Mesenchymal stem cell (in vitro differentiated cells and primary cell): ENCODE measurements at regions not wholly inside any gene's neighbourhood (a gene's known extent, or its start where the extent isn't known, plus 50 kb on each side); places are given as distances from the start of the nearest gene placed in this dataset.

Experiments used
- DNase-seq: peaks from one replicate; pipeline ENCODE4 v3.0.0-alpha.2; 2013
- H2AFZ ChIP-seq: one replicate; pipeline ENCODE4 v1.6.1; 2013; ENCODE audit warnings: low read depth, mild to moderate bottlenecking, control low read depth, inconsistent platforms, low read length, moderate library complexity
- H2AK5ac ChIP-seq: 2 replicates; pipeline ENCODE4 v1.6.1; 2013; ENCODE audit warnings: low read length, moderate library complexity, mild to moderate bottlenecking, inconsistent platforms; ENCODE audit not compliant: severe bottlenecking
- H2BK120ac ChIP-seq: one replicate; pipeline ENCODE4 v1.6.1; 2013; ENCODE audit warnings: low read depth, mild to moderate bottlenecking, inconsistent platforms, low read length, moderate library complexity
- H2BK12ac ChIP-seq, 2 experiments: one replicate each; pipeline ENCODE4 v1.6.1; 2013; ENCODE audit warnings: inconsistent platforms in 2 of 2, low read length in 2 of 2, mild to moderate bottlenecking in 2 of 2, moderate library complexity in 2 of 2, control low read depth in 1 of 2
- H2BK15ac ChIP-seq: one replicate; pipeline ENCODE4 v1.6.1; 2013; ENCODE audit warnings: mild to moderate bottlenecking, low read depth, inconsistent platforms; ENCODE audit not compliant: poor library complexity, severe bottlenecking
- H2BK5ac ChIP-seq: 2 replicates; pipeline ENCODE4 v1.6.1; 2013; ENCODE audit warnings: low read depth, mild to moderate bottlenecking, low read length, control low read depth, inconsistent platforms; ENCODE audit not compliant: poor library complexity, severe bottlenecking
- H3K14ac ChIP-seq, 2 experiments: one replicate each; pipeline ENCODE4 v1.6.1; 2013; ENCODE audit warnings: inconsistent platforms in 2 of 2, low read length in 2 of 2, control low read depth in 1 of 2, mild to moderate bottlenecking in 1 of 2, moderate library complexity in 1 of 2
- H3K18ac ChIP-seq, 2 experiments: one replicate each; pipeline ENCODE4 v1.6.1; 2013; ENCODE audit warnings: inconsistent platforms in 2 of 2, low read length in 2 of 2, control low read depth in 1 of 2, low read depth in 1 of 2, mild to moderate bottlenecking in 1 of 2
- H3K23ac ChIP-seq, 2 experiments: one replicate each; pipeline ENCODE4 v1.6.1; 2013; ENCODE audit warnings: inconsistent platforms in 2 of 2, low read length in 2 of 2, mild to moderate bottlenecking in 2 of 2, moderate library complexity in 2 of 2, control low read depth in 1 of 2
- H3K27ac ChIP-seq: 2 replicates; pipeline ENCODE4 v1.5.1; 2013; ENCODE audit warnings: mild to moderate bottlenecking, moderate library complexity, low read length, control low read depth, inconsistent platforms; ENCODE audit not compliant: poor library complexity, severe bottlenecking
- H3K27me3 ChIP-seq, 2 experiments: 2 replicates each; pipeline versions ENCODE4 v1.6.1 to v1.7.0; 2013; ENCODE audit warnings: low read length in 2 of 2, mild to moderate bottlenecking in 2 of 2, moderate library complexity in 2 of 2, control low read depth in 1 of 2, inconsistent platforms in 1 of 2; ENCODE audit not compliant: control insufficient read depth in 1 of 2, insufficient read depth in 1 of 2
- H3K36me3 ChIP-seq, 2 experiments: 2 replicates each; pipeline versions ENCODE4 v1.6.1 to v1.7.0; 2013; ENCODE audit warnings: low read length in 2 of 2, control low read depth in 1 of 2, inconsistent platforms in 1 of 2, low read depth in 1 of 2, mild to moderate bottlenecking in 1 of 2; ENCODE audit not compliant: insufficient read depth in 2 of 2, control insufficient read depth in 1 of 2
- H3K4ac ChIP-seq, 2 experiments: one replicate each; pipeline ENCODE4 v1.6.1; 2013; ENCODE audit warnings: inconsistent platforms in 2 of 2, low read length in 2 of 2, mild to moderate bottlenecking in 2 of 2, moderate library complexity in 2 of 2, control low read depth in 1 of 2, low read depth in 1 of 2
- H3K4me1 ChIP-seq: 2 replicates; pipeline ENCODE4 v1.6.1; 2013; ENCODE audit warnings: low read depth, low read length, control low read depth; ENCODE audit not compliant: control insufficient read depth, insufficient read depth
- H3K4me2 ChIP-seq: 2 replicates; pipeline ENCODE4 v1.6.1; 2013; ENCODE audit warnings: low read length, mild to moderate bottlenecking, inconsistent platforms; ENCODE audit not compliant: poor library complexity, severe bottlenecking
- H3K4me3 ChIP-seq, 2 experiments: 2 replicates each; pipeline versions ENCODE4 v1.5.1 to v1.7.0; 2013; ENCODE audit warnings: low read length in 2 of 2, mild to moderate bottlenecking in 2 of 2, control low read depth in 1 of 2, low read depth in 1 of 2; ENCODE audit not compliant: insufficient read depth in 1 of 2
- H3K79me1 ChIP-seq: replicated peaks from 2 replicates; pipeline ENCODE4 v1.6.1; 2013; ENCODE audit warnings: mild to moderate bottlenecking, control low read depth, low read length, inconsistent platforms; ENCODE audit not compliant: poor library complexity, severe bottlenecking
- H3K9ac ChIP-seq: 2 replicates; pipeline ENCODE4 v1.7.0; 2013; ENCODE audit warnings: mild to moderate bottlenecking, low read length, moderate library complexity
- H3K9me3 ChIP-seq: 2 replicates; pipeline ENCODE4 v1.7.0; 2013; ENCODE audit warnings: mild to moderate bottlenecking, low read length; ENCODE audit not compliant: control insufficient read depth
- H4K8ac ChIP-seq: one replicate; pipeline ENCODE4 v1.6.1; 2013; ENCODE audit warnings: inconsistent platforms, mild to moderate bottlenecking, low read length, moderate library complexity
- H4K91ac ChIP-seq: one replicate; pipeline ENCODE4 v1.6.1; 2013; ENCODE audit warnings: mild to moderate bottlenecking, low read length, inconsistent platforms
- WGBS: methylation state at CpG from one replicate; pipeline ENCODE4 v1.1.7; 2013; ENCODE audit warnings: mixed read lengths; 5-methylcytosine and 5-hydroxymethylcytosine counted together

- Histone ChIP-seq H3K27ac (no peak overlapping the region), H3K14ac (no peak overlapping the region), H4K8ac (no peak overlapping the region), H3K23ac (no peak overlapping the region), H3K79me1 (no peaks in the 10 kb centered on the region), H2BK12ac (no peak overlapping the region), H2BK5ac (no peak overlapping the region), H2BK15ac (no peak overlapping the region), H3K27me3 (peaks cover 11 to 20% of the 10 kb centered on the region in 2 experiments), H3K4me3 (peak overlapping the region in 1 of 2 experiments; percentile 73), H4K91ac (no peak overlapping the region), H2AFZ (no peak overlapping the region), H3K36me3 (no peaks in the 10 kb centered on the region), H3K4me1 (no peaks in the 10 kb centered on the region), H3K9me3 (no peaks in the 10 kb centered on the region), H2AK5ac (no peak overlapping the region), H3K9ac (peak overlapping the region; percentile 61), H3K4ac (no peak overlapping the region), H2BK120ac (no peak overlapping the region), H3K18ac (no peak overlapping the region), H3K4me2 (peak overlapping the region; percentile 22)
- DNase-seq = peak; percentile 60
- WGBS = 58% methylated on average over 22 of the region's 22 CpGs
Observed at GRCh38 chr11:32172848-32173834, 82.3 kb downstream of the RCN1 start.

- H2AFZ ChIP-seq = no peak overlapping the region
Observed at GRCh38 chr11:32173977-32174376, 83.1 kb downstream of the RCN1 start.

DNA sequence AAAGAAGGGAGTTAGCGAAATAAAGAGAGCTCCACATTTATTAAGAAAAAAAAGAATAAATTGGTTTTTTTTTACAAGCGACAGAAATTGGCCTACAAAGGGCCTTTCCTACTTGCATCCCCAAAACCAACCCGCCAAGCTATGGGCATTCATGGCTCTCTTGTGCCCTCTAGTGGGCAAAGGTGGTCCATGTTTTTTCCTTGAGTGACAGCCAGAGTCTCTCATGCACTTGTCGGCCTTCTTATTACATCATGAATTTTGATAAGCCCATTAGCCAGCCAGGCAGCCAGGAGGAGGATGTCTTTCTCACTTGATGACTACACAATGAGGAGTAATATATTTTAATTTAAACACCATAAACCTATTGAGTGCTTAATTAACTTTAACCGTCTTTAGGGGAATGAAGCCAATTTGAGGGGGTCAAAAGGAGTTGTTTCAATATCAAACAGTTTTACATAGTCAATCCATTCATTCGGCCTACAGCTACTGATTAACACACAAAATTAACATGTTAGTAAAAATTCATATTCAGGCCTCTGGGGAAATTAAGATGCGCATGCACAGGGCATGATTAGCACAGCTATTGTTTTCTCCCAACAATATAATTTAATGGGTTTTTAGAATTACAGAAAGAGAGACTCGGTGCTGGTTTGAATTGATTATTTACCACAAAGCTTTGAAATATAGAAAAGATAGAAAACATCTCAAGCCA, 85.5 kb downstream of the RCN1 start:
- H3K4me2 ChIP-seq = no peak overlapping the region
- peak; percentile 80 for DNase-seq
- no peak overlapping the region for H3K27ac ChIP-seq
- H3K9ac ChIP-seq = no peak overlapping the region
- H3K9me3 ChIP-seq = no peaks in the 10 kb centered on the region
- H2BK15ac ChIP-seq = no peak overlapping the region
- no peaks in the 10 kb centered on the region for H3K79me1 ChIP-seq
- no peak overlapping the region for H3K14ac ChIP-seq
- H3K23ac ChIP-seq = no peak overlapping the region
- no peak overlapping the region for H3K4ac ChIP-seq
- no peak overlapping the region for H3K18ac ChIP-seq
- H3K4me1 ChIP-seq = no peaks in the 10 kb centered on the region
- no peak overlapping the region for H2BK12ac ChIP-seq
- no peak overlapping the region for H4K8ac ChIP-seq
- 3% methylated on average over 4 of the region's 8 CpGs for WGBS
- H2BK5ac ChIP-seq = no peak overlapping the region
- no peaks in the 10 kb centered on the region for H3K36me3 ChIP-seq
- H3K27me3 ChIP-seq = peaks cover 23 to 25% of the 10 kb centered on the region in 2 experiments
- no peak overlapping the region for H4K91ac ChIP-seq
- H2AFZ ChIP-seq = no peak overlapping the region
- H3K4me3 ChIP-seq = no peak overlapping the region
- no peak overlapping the region for H2AK5ac ChIP-seq
- no peak overlapping the region for H2BK120ac ChIP-seq

More at GRCh38 chr11:32173977-32174376, 83.1 kb downstream of the RCN1 start:
- H3K4ac ChIP-seq = no peak overlapping the region
- H3K9ac ChIP-seq = no peak overlapping the region
- no peaks in the 10 kb centered on the region for H3K36me3 ChIP-seq
- no peak overlapping the region for H4K8ac ChIP-seq
- H3K27me3 ChIP-seq = peaks cover 20 to 29% of the 10 kb centered on the region in 2 experiments
- H3K4me3 ChIP-seq = no peak overlapping the region
- no peak overlapping the region for H2BK15ac ChIP-seq
- H3K14ac ChIP-seq = no peak overlapping the region
- no peak overlapping the region for H2BK5ac ChIP-seq
- no peak for DNase-seq
- H4K91ac ChIP-seq = no peak overlapping the region
- no peaks in the 10 kb centered on the region for H3K79me1 ChIP-seq
- H3K27ac ChIP-seq = no peak overlapping the region
- no peak overlapping the region for H3K18ac ChIP-seq
- H2AK5ac ChIP-seq = no peak overlapping the region
- no peak overlapping the region for H3K23ac ChIP-seq
- no peaks in the 10 kb centered on the region for H3K4me1 ChIP-seq
- no peak overlapping the region for H2BK120ac ChIP-seq
- H3K4me2 ChIP-seq = no peak overlapping the region
- no peak overlapping the region for H2BK12ac ChIP-seq
- no peaks in the 10 kb centered on the region for H3K9me3 ChIP-seq

DNA sequence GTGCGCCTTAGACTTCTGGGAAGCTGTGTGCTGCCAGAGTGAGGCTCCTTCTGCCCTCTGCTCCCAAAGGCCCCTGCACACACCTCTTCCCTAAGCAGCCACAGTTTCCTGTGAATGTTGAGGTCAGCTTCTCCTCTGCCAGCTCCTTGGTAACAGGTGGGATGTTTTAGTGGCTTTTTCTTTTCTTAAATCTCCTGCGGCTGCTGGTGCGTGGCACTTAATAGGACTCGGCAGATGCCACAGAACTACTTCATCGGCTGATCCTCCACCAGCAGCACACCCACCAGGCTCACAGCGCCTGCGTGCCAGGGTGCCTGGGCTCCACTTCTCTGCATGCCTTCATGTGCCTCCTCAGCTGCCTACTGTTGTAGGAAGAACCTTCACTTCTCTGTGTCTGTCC, 87.8 kb downstream of the RCN1 start:
- Histone ChIP-seq H3K23ac (no peak overlapping the region), H3K4ac (no peak overlapping the region), H3K4me3 (no peak overlapping the region), H3K18ac (no peak overlapping the region), H3K27me3 (peaks cover 29 to 40% of the 10 kb centered on the region in 2 experiments), H4K8ac (no peak overlapping the region), H3K4me1 (no peaks in the 10 kb centered on the region), H3K14ac (peak overlapping the region in 1 of 2 experiments; percentile 55), H3K36me3 (no peaks in the 10 kb centered on the region), H2BK5ac (no peak overlapping the region), H2BK120ac (no peak overlapping the region), H2AFZ (no peak overlapping the region), H2AK5ac (no peak overlapping the region), H3K9ac (no peak overlapping the region), H4K91ac (no peak overlapping the region), H2BK15ac (no peak overlapping the region), H3K27ac (no peak overlapping the region), H2BK12ac (no peak overlapping the region), H3K9me3 (no peaks in the 10 kb centered on the region), H3K79me1 (no peaks in the 10 kb centered on the region), H3K4me2 (no peak overlapping the region)
- WGBS = 98% methylated on average over 7 of the region's 7 CpGs
- no peak for DNase-seq
